Smooth muscle cell (in vitro differentiated cells): ENCODE measurements at regions not wholly inside any gene's neighbourhood (a gene's known extent, or its start where the extent isn't known, plus 50 kb on each side); places are given as distances from the start of the nearest gene placed in this dataset.

Source experiments
- DNase-seq: peaks from one replicate; lab custom pipeline; 2025; ENCODE audit not compliant: unreplicated experiment; lab: John Stamatoyannopoulos, UW
- H2AFZ ChIP-seq: fragments of 200-600 bp; sonication (generic); 2 replicates; pipeline ENCODE4 v1.6.0; 2016; ENCODE audit warnings: antibody characterized with exemption, low read depth, mild to moderate bottlenecking
- H3F3A ChIP-seq: fragments of 200-600 bp; sonication (generic); 2 replicates; pipeline ENCODE4 v1.6.0; 2017; ENCODE audit warnings: antibody characterized with exemption, low read depth
- H3K27ac ChIP-seq: fragments of 200-600 bp; sonication (generic); 2 replicates; pipeline ENCODE4 v1.5.1; 2016; ENCODE audit warnings: low read depth, mild to moderate bottlenecking
- H3K27me3 ChIP-seq: fragments of 200-600 bp; sonication (generic); 2 replicates; pipeline ENCODE4 v1.6.1; 2016; ENCODE audit warnings: low read depth, mild to moderate bottlenecking
- H3K36me3 ChIP-seq: fragments of 200-600 bp; sonication (generic); 2 replicates; pipeline ENCODE4 v1.5.1; 2016; ENCODE audit warnings: low read depth
- H3K4me1 ChIP-seq: fragments of 200-600 bp; sonication (generic); 2 replicates; pipeline ENCODE4 v1.5.1; 2016; ENCODE audit warnings: low read depth
- H3K4me2 ChIP-seq: fragments of 200-600 bp; sonication (generic); 2 replicates; pipeline ENCODE4 v1.6.0; 2016; ENCODE audit warnings: mild to moderate bottlenecking
- H3K4me3 ChIP-seq: fragments of 200-600 bp; sonication (generic); 2 replicates; pipeline ENCODE4 v1.5.1; 2016; ENCODE audit warnings: mild to moderate bottlenecking
- H3K79me2 ChIP-seq: fragments of 200-600 bp; sonication (generic); 2 replicates; pipeline ENCODE4 v1.6.0; 2016; ENCODE audit warnings: low read depth, mild to moderate bottlenecking
- H3K9ac ChIP-seq: fragments of 200-600 bp; sonication (generic); 2 replicates; pipeline ENCODE4 v1.6.0; 2016; ENCODE audit warnings: low read depth
- H3K9me3 ChIP-seq: fragments of 200-600 bp; sonication (generic); replicated peaks from 2 replicates; pipeline ENCODE4 v1.5.1; 2016; ENCODE audit warnings: low read depth
- H4K20me1 ChIP-seq: fragments of 200-600 bp; sonication (generic); 2 replicates; pipeline ENCODE4 v1.6.0; 2016; ENCODE audit warnings: low read depth
- WGBS: methylation state at CpG from one replicate; pipeline ENCODE4 v1.1.7; 2016; ENCODE audit warnings: low lambda C conversion rate; 5-methylcytosine and 5-hydroxymethylcytosine counted together
- TF ChIP-seq, protein P1 (sequence below): fragments of 200-600 bp; sonication (generic); IDR thresholded peaks from 2 replicates; pipeline ENCODE4 v1.5.1; 2017; ENCODE audit warnings: borderline replicate concordance, mild to moderate bottlenecking, antibody characterized with exemption; ENCODE audit not compliant: insufficient read depth, poor library complexity, severe bottlenecking

DNA sequence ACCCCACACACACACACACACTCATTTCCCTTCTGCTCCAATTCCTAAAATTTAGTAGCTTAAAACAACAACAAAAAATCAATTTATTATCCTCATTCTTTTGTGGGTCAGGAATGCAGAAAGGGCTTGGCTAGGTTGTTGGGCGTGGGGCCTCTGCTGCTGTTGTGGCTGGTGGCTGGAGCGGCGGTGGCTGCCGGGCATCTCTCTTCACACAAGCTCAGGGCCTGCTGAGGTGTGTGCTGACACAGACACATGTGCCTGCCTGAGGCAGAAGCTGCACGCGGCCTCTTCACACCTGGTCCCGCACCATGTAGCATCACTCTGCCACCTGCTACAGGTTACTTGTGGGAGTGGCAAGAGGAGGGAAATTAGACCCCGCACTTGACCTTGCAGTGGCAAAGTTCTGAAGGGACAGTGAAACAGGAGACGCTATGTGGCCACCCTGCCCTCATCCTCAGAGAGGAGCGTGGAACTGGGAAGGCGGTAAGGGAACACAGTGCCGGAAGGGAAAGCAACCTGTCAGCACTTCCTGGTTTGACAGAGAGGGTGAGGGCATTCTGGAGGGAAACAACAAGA is 64.0 kb upstream of the PRR20G start:
- no peaks in the 10 kb centered on the region for H3K79me2 ChIP-seq
- DNase-seq, result no peak
- peaks cover 9% of the 10 kb centered on the region for H3K27me3 ChIP-seq
- H3F3A ChIP-seq, result no peaks in the 10 kb centered on the region
- WGBS, result 88% methylated on average over 12 of the region's 12 CpGs
- no peak overlapping the region for H3K4me3 ChIP-seq
- H3K27ac ChIP-seq, result no peak overlapping the region
- no peak overlapping the region for H3K9ac ChIP-seq
- no peaks in the 10 kb centered on the region for H3K4me1 ChIP-seq
- no peaks in the 10 kb centered on the region for H3K36me3 ChIP-seq
- H3K4me2 ChIP-seq, result no peak overlapping the region
- TF ChIP-seq, protein P1, sequence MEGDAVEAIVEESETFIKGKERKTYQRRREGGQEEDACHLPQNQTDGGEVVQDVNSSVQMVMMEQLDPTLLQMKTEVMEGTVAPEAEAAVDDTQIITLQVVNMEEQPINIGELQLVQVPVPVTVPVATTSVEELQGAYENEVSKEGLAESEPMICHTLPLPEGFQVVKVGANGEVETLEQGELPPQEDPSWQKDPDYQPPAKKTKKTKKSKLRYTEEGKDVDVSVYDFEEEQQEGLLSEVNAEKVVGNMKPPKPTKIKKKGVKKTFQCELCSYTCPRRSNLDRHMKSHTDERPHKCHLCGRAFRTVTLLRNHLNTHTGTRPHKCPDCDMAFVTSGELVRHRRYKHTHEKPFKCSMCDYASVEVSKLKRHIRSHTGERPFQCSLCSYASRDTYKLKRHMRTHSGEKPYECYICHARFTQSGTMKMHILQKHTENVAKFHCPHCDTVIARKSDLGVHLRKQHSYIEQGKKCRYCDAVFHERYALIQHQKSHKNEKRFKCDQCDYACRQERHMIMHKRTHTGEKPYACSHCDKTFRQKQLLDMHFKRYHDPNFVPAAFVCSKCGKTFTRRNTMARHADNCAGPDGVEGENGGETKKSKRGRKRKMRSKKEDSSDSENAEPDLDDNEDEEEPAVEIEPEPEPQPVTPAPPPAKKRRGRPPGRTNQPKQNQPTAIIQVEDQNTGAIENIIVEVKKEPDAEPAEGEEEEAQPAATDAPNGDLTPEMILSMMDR, result no peak
- H3K9me3 ChIP-seq, result no peaks in the 10 kb centered on the region
- H4K20me1 ChIP-seq, result no peaks in the 10 kb centered on the region
- H2AFZ ChIP-seq, result no peak overlapping the region

DNA sequence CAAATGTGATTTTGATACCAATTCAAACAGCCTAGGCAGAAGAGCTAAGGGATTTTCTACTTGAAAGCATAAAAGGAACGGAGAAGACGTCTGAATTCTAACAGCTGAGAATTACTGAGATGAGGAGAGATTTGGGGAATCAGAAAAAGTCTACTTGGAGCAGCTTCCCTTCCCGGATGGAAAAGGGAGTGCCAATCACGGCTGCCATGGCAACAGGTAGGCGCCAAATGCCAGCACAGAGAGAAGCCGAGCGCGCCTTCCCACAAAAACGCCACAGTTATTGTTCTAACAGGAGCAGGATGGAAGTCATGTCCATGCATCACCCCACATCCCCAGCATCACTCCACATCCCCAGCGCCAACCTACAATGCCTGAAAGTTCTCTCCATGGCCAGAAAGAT is 63.5 kb upstream of the PRR20G start:
- no peaks in the 10 kb centered on the region for H3F3A ChIP-seq
- H3K9ac ChIP-seq, result no peak overlapping the region
- H3K27ac ChIP-seq, result no peak overlapping the region
- H3K4me3 ChIP-seq, result no peak overlapping the region
- no peaks in the 10 kb centered on the region for H4K20me1 ChIP-seq
- H3K4me1 ChIP-seq, result no peaks in the 10 kb centered on the region
- H3K4me2 ChIP-seq, result no peak overlapping the region
- H3K27me3 ChIP-seq, result peaks cover 9% of the 10 kb centered on the region
- no peaks in the 10 kb centered on the region for H3K79me2 ChIP-seq
- no peaks in the 10 kb centered on the region for H3K36me3 ChIP-seq
- H2AFZ ChIP-seq, result no peak overlapping the region
- 75% methylated on average over 10 of the region's 10 CpGs for WGBS
- TF ChIP-seq, protein P1, result no peak
- DNase-seq, result no peak
- H3K9me3 ChIP-seq, result no peaks in the 10 kb centered on the region

DNA sequence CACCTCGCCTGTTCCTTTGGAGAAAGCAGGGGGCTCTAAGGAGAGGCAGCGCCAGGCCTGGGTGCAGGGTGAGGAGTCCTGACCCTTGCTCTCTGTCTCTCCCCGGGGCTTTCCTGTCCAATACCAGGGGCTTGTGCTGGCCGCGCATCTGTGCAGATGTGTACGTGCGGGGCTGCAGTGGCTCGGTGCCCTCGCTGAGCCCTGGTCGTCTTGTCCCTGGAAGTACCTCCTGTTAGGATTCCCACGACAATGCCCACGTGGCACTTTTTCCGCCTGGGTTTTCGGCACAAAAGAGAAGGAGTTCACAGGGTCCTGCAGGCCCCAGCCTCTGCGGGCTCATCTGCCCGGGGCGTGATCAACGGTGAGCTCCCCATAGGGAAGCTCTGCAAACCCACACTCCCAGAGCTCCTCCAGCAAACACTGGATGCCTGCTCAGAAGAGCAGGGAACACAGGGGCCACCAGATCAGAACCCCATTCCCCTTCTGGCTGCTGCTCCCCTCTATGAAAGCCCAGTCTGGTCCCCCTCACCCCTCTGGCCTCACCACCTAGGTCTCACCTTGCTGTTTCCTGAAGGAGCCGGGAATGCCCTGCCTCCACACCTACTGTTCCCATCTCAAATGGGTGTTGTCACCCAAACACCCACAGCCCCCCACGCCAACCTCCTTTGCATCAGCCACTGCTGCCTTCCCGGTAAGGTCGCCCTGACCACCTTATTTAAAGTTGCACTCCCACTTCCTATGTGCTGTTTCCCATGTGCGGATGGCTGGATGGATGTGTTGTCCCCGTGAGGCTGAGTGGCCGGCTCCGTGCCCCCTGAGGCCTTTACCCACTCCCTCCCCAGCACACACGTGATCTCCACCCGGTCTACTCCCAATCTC is 62.6 kb upstream of the PRR20G start:
- Histone ChIP-seq H3K4me3 (no peak overlapping the region), H3K4me2 (no peak overlapping the region), H2AFZ (no peak overlapping the region), H3K36me3 (no peaks in the 10 kb centered on the region), H3K27ac (no peak overlapping the region), H3K79me2 (no peaks in the 10 kb centered on the region), H3F3A (no peaks in the 10 kb centered on the region), H3K9me3 (no peaks in the 10 kb centered on the region), H3K27me3 (peaks cover 15% of the 10 kb centered on the region), H3K9ac (no peak overlapping the region), H4K20me1 (no peaks in the 10 kb centered on the region), H3K4me1 (no peaks in the 10 kb centered on the region)
- TF ChIP-seq, protein P1, result no peak
- 91% methylated on average over 28 of the region's 28 CpGs for WGBS
- no peak for DNase-seq
